ENCODE measurements at regions not wholly inside any gene's neighbourhood (a gene's known extent, or its start where the extent isn't known, plus 50 kb on each side); places are given as distances from the start of the nearest gene placed in this dataset.
A peak's percentile ranks its signal among the peaks of the same experiment; 100 is the strongest.
"Not testable (repeated sequence)": the region's sequence is repeated elsewhere in the genome, so short reads cannot be mapped to it uniquely, and the experiment has no call there.

DNA sequence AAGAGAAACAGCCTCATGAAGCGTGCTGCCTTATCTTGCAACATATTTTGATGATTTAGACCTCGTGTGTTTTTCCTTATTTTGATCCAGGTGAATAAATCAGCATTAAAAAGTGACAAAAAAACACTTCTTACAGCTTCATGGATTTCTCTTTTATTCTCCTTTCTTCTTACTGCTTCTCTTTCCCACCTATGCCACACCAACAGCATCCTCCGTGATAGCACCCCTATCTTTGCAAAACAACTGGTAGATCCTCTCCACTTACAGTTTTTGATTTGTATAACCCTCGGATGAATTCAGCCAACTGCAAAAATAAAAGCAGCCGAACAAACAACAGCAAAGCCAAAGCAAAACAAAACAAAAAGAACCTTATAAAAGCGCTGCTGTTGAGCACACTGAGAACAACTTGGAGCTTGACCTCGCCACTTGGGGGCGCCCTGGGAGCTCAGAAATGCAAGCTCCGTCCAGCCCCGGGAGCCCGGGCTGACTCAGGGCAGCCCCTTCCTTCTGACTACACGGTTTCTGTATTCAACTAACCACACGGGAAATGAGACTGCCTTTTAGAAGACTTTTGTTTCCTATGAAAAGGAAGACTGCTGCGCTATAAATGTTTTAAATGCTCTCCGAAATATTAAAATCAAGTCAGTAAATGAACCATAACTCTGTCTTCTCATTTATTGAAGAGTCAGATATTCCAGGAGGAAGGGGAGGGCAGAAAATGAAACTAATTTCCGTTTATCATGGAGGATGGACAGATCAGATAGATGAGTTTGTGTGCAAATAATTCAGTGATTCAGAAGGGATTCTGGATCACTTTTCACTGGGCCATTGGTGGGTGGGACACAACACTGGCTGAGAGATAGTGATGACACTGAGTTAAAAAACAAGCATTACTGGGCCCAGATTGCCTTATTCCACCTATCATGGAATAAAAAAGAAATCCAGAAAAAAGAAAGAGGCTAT is 186.8 kb downstream of the ATP6V0E2 start:
- H3K27ac ChIP-seq; H3K9me3 ChIP-seq; H3K27me3 ChIP-seq; H3K4me3 ChIP-seq; H3K36me3 ChIP-seq; H3K9ac ChIP-seq (ENCODE audit: low read depth in 2 of 2, low read length in 2 of 2); H3K4me1 ChIP-seq; intact Hi-C loops (cut with DNase I): not testable (repeated sequence)
- TF ChIP-seq CTCF (IDR thresholded peaks at IDR 0.05): peak; percentile 31
- DNase-seq: peak; percentile 83

- H3K9me3 ChIP-seq; H3K9ac ChIP-seq (ENCODE audit: low read depth in 2 of 2, low read length in 2 of 2); H3K36me3 ChIP-seq; H3K4me3 ChIP-seq; H3K4me1 ChIP-seq; intact Hi-C loops (cut with DNase I); H3K27me3 ChIP-seq; DNase-seq; H3K27ac ChIP-seq: not testable (repeated sequence)
Measured at GRCh38 chr7:150063195-150063594, 189.4 kb downstream of the ATP6V0E2 start.

- intact Hi-C loops (cut with DNase I); H3K9me3 ChIP-seq; H3K36me3 ChIP-seq; H3K27ac ChIP-seq; DNase-seq; H3K4me3 ChIP-seq; H3K4me1 ChIP-seq; H3K9ac ChIP-seq (ENCODE audit: low read depth in 2 of 2, low read length in 2 of 2); H3K27me3 ChIP-seq: not testable (repeated sequence)
Measured at GRCh38 chr7:150069555-150070313, 196.0 kb downstream of the ATP6V0E2 start.

DNA sequence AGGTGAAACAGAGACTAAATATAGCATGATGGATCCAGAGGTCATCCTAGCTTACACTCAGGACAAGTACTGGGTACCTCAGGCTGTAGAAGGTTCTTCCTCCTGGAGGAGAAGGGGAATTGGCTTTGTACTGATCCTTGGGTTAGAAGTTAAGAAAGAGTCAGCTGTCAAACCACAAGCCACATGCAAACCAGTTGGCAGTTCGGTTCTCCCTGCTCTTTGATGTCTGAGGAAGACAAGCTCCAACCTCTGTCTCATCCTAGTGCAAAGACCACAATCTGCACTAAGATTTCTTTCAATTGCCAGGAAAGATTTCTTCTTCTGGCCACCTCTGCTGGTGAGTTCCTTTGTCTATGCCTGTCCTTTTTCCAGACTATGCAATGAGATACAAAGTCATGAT is 203.8 kb downstream of the ATP6V0E2 start:
- H3K27me3 ChIP-seq; intact Hi-C loops (cut with DNase I); H3K4me3 ChIP-seq; H3K27ac ChIP-seq; H3K4me1 ChIP-seq; H3K9me3 ChIP-seq; DNase-seq; H3K36me3 ChIP-seq; H3K9ac ChIP-seq (ENCODE audit: low read depth in 2 of 2, low read length in 2 of 2): not testable (repeated sequence)

GRCh38 chr7:150081865-150082264 is 208.1 kb downstream of the ATP6V0E2 start:
- DNase-seq; H3K27ac ChIP-seq; H3K4me1 ChIP-seq; H3K36me3 ChIP-seq; H3K9ac ChIP-seq (ENCODE audit: low read depth in 2 of 2, low read length in 2 of 2); H3K9me3 ChIP-seq; H3K4me3 ChIP-seq; H3K27me3 ChIP-seq; intact Hi-C loops (cut with DNase I): not testable (repeated sequence)

GRCh38 chr7:150084724-150085123 is 211.0 kb downstream of the ATP6V0E2 start:
- H3K4me1 ChIP-seq; H3K27ac ChIP-seq; H3K27me3 ChIP-seq; H3K9ac ChIP-seq (ENCODE audit: low read depth in 2 of 2, low read length in 2 of 2); H3K36me3 ChIP-seq; DNase-seq; H3K9me3 ChIP-seq; H3K4me3 ChIP-seq; intact Hi-C loops (cut with DNase I): not testable (repeated sequence)

- DNase-seq; H3K9ac ChIP-seq (ENCODE audit: low read depth in 2 of 2, low read length in 2 of 2); H3K9me3 ChIP-seq; H3K4me3 ChIP-seq; H3K4me1 ChIP-seq; H3K27me3 ChIP-seq; H3K36me3 ChIP-seq; H3K27ac ChIP-seq; intact Hi-C loops (cut with DNase I): not testable (repeated sequence)
Measured at GRCh38 chr7:150087478-150087877, 213.7 kb downstream of the ATP6V0E2 start.

DNA sequence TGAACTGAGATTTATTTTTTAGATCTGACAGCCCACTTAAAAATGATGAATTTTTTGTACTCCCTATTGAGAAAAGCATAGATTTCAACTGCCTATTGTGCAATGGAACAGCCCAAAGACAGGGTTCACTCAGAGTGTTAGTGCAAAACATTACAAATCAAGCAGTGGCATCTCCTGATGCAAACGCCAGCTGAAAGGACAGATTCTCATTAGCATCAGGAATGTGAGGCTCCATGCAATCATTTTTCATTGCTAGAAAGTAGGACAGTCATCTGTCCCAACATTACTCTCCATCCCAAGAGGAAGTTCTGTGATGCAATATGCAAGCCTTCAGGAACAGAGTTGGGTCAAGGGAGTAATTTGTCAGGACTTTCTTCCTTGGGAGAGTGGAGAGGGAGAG is 215.4 kb downstream of the ATP6V0E2 start:
- H3K4me1 ChIP-seq; H3K9me3 ChIP-seq; H3K9ac ChIP-seq (ENCODE audit: low read depth in 2 of 2, low read length in 2 of 2); intact Hi-C loops (cut with DNase I); H3K27ac ChIP-seq; H3K4me3 ChIP-seq; H3K36me3 ChIP-seq; H3K27me3 ChIP-seq; DNase-seq: not testable (repeated sequence)

DNA sequence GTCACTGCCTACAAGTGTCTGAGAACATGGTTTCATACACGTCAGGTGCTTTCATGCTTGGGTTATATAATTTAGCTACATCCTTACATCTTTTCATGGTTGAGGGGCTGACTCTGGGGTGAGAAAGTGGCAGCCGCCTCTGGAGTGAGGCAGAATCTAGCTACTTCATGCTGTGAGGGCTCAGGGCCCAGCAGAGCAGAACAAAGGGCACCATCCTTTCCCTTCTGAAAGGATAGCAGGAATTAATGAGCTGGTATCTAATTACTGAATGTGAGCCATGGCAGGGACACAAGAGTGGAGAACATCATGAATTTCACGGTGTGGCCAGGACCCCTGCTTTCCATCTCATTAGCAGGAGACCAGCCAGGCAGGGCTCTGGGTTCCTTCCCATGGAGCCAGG is 217.0 kb downstream of the ATP6V0E2 start:
- DNase-seq; intact Hi-C loops (cut with DNase I); H3K9ac ChIP-seq (ENCODE audit: low read depth in 2 of 2, low read length in 2 of 2); H3K4me1 ChIP-seq; H3K9me3 ChIP-seq; H3K36me3 ChIP-seq; H3K4me3 ChIP-seq; H3K27ac ChIP-seq; H3K27me3 ChIP-seq: not testable (repeated sequence)

DNA sequence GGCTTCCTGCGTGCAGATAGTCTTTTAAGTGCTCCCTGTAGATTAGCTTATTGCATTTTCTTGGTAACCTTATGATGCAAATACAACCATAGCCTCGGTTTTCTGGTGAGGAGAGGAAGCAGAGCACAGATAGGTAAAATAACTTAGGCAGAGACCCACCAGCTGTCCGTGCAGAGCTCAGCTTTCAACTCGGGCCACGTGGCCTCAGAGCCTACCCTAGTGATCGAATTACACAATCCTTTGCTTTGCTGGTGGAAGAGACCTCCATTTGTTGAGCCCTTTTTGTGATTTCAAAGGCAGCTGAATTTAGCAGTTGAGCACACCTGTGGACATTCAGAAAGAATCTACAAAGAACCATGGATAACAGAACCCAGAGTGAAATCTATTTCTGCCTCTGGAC is 220.1 kb downstream of the ATP6V0E2 start:
- DNase-seq; H3K9ac ChIP-seq (ENCODE audit: low read depth in 2 of 2, low read length in 2 of 2); H3K36me3 ChIP-seq; H3K9me3 ChIP-seq; H3K27ac ChIP-seq; intact Hi-C loops (cut with DNase I); H3K27me3 ChIP-seq; H3K4me1 ChIP-seq; H3K4me3 ChIP-seq: not testable (repeated sequence)

- H3K4me1 ChIP-seq; H3K9me3 ChIP-seq; H3K27me3 ChIP-seq; intact Hi-C loops (cut with DNase I); H3K4me3 ChIP-seq; H3K36me3 ChIP-seq; H3K27ac ChIP-seq; H3K9ac ChIP-seq (ENCODE audit: low read depth in 2 of 2, low read length in 2 of 2); DNase-seq: not testable (repeated sequence)
Measured at GRCh38 chr7:150096213-150096994, 222.6 kb downstream of the ATP6V0E2 start.

DNA sequence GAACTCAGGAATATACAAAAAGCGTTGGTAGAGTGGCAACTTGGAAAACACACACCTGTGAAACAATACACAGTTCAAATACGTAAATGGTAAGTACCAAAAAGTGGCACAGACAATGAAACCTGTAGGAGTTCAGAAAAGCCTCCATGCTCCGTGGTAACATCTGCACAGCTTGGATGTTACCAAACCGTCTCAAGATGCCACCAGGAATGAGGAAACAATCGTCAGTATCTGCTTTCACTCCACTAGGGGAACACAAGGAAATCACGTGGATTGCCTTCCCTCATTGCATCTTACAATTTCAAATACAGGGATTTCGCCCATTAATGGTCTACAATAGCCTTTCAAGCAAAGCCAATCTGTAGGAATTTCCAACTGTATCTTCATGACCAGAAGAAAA is 224.6 kb upstream of the LRRC61 start:
- H3K9me3 ChIP-seq; H3K4me1 ChIP-seq; DNase-seq; H3K27me3 ChIP-seq; H3K27ac ChIP-seq; intact Hi-C loops (cut with DNase I); H3K4me3 ChIP-seq; H3K9ac ChIP-seq (ENCODE audit: low read depth in 2 of 2, low read length in 2 of 2); H3K36me3 ChIP-seq: not testable (repeated sequence)
